GM23338 (cell line): ENCODE measurements at regions not wholly inside any gene's neighbourhood (a gene's known extent, or its start where the extent isn't known, plus 50 kb on each side); places are given as distances from the start of the nearest gene placed in this dataset.

Source experiments
- ATAC-seq: fragments of 200-7000 bp; cut with Tn5 transposase; 3 replicates; pipeline ENCODE4 v1.9.1; 2020
- DNase-seq: peaks from one replicate; pipeline ENCODE4 v3.0.0-alpha.2; 2015; ENCODE audit warnings: low spot score
- H2AFZ ChIP-seq: fragments of 200-600 bp; sonication (generic); 2 replicates; pipeline ENCODE4 v1.8.0; 2016; ENCODE audit warnings: antibody characterized with exemption, mild to moderate bottlenecking, moderate library complexity
- H3F3A ChIP-seq: fragments of 200-600 bp; sonication (generic); replicated peaks from 2 replicates; pipeline ENCODE4 v1.8.0; 2017; ENCODE audit warnings: antibody characterized with exemption, mixed run types, low read depth
- H3K27ac ChIP-seq: fragments of 200-600 bp; sonication (generic); 2 replicates; pipeline ENCODE4 v1.6.1; 2016; ENCODE audit warnings: low read depth
- H3K27me3 ChIP-seq: fragments of 200-600 bp; sonication (generic); 2 replicates; pipeline ENCODE4 v1.8.0; 2016; ENCODE audit warnings: mild to moderate bottlenecking, mixed run types, moderate library complexity; ENCODE audit not compliant: insufficient read depth
- H3K36me3 ChIP-seq: fragments of 200-600 bp; sonication (generic); 2 replicates; pipeline ENCODE4 v1.8.0; 2016; ENCODE audit warnings: mild to moderate bottlenecking; ENCODE audit not compliant: insufficient read depth
- H3K4me1 ChIP-seq: fragments of 200-600 bp; sonication (generic); 2 replicates; pipeline ENCODE4 v1.8.0; 2016; ENCODE audit warnings: mild to moderate bottlenecking, moderate library complexity; ENCODE audit not compliant: insufficient read depth
- H3K4me2 ChIP-seq: fragments of 200-600 bp; sonication (generic); 2 replicates; pipeline ENCODE4 v1.7.1; 2017; ENCODE audit warnings: mixed run types
- H3K4me3 ChIP-seq: fragments of 200-600 bp; sonication (generic); 2 replicates; pipeline ENCODE4 v1.6.1; 2016; ENCODE audit warnings: mixed run types
- H3K79me2 ChIP-seq: fragments of 200-600 bp; sonication (generic); replicated peaks from 2 replicates; pipeline ENCODE4 v1.8.0; 2017; ENCODE audit warnings: mild to moderate bottlenecking; ENCODE audit not compliant: insufficient read depth
- H3K9me2 ChIP-seq: fragments of 200-600 bp; sonication (generic); 2 replicates; pipeline ENCODE4 v1.8.0; 2017; ENCODE audit not compliant: insufficient read depth
- H4K20me1 ChIP-seq: fragments of 200-600 bp; sonication (generic); replicated peaks from 2 replicates; pipeline ENCODE4 v1.8.0; 2017; ENCODE audit warnings: mild to moderate bottlenecking; ENCODE audit not compliant: insufficient read depth
- H3K27ac Mint-ChIP-seq: 2 replicates; pipeline ENCODE4 v1.8.0; 2020; ENCODE audit warnings: inconsistent platforms, mild to moderate bottlenecking, moderate library complexity, mixed read lengths
- H3K27me3 Mint-ChIP-seq: 3 replicates; pipeline ENCODE4 v1.8.0; 2022; ENCODE audit warnings: low read depth, mild to moderate bottlenecking, moderate library complexity, mixed read lengths, inconsistent platforms; ENCODE audit not compliant: insufficient read depth, poor library complexity
- H3K36me3 Mint-ChIP-seq: 3 replicates; pipeline ENCODE4 v1.8.0; 2021; ENCODE audit warnings: low read depth, mild to moderate bottlenecking, inconsistent platforms, moderate library complexity, mixed read lengths
- H3K4me1 Mint-ChIP-seq: 3 replicates; pipeline ENCODE4 v1.8.0; 2020; ENCODE audit warnings: mild to moderate bottlenecking, inconsistent platforms, mixed read lengths
- H3K4me3 Mint-ChIP-seq: 3 replicates; pipeline ENCODE4 v1.8.0; 2021; ENCODE audit warnings: moderate library complexity, mild to moderate bottlenecking, inconsistent platforms, mixed read lengths
- H3K9me3 Mint-ChIP-seq: 3 replicates; pipeline ENCODE4 v1.8.0; 2020; ENCODE audit warnings: moderate library complexity, mild to moderate bottlenecking, inconsistent platforms, mixed read lengths
- CREB1 ChIP-seq: fragments of 250-450 bp; sonication (Bioruptor Pico); IDR thresholded peaks from 2 replicates; pipeline ENCODE4 v1.5.0; 2020; ENCODE audit warnings: low read depth, mild to moderate bottlenecking, moderate library complexity
- EZH2 ChIP-seq: fragments of 200-600 bp; sonication (generic); IDR thresholded peaks from one replicate; pipeline ENCODE4 v1.8.0; 2017; ENCODE audit warnings: antibody characterized with exemption, mild to moderate bottlenecking, low read depth; ENCODE audit not compliant: unreplicated experiment
- EZH2phosphoT487 ChIP-seq: fragments of 200-600 bp; sonication (generic); IDR thresholded peaks from one replicate; pipeline ENCODE4 v1.8.1; 2018; ENCODE audit warnings: antibody characterized with exemption; ENCODE audit not compliant: unreplicated experiment
- JUNB ChIP-seq: IDR thresholded peaks from one replicate; pipeline ENCODE4 v1.6.1; 2016; ENCODE audit warnings: antibody characterized with exemption; ENCODE audit not compliant: unreplicated experiment
- POLR2AphosphoS5 ChIP-seq: IDR thresholded peaks from 2 replicates; pipeline ENCODE4 v1.6.1; 2016; ENCODE audit warnings: antibody characterized with exemption, low read depth
- STAT1 ChIP-seq: IDR thresholded peaks from one replicate; pipeline ENCODE4 v1.6.1; 2016; ENCODE audit warnings: antibody characterized with exemption; ENCODE audit not compliant: unreplicated experiment
- ZNF331 ChIP-seq: fragments of 250-450 bp; sonication (Bioruptor Pico); IDR thresholded peaks from 2 replicates; pipeline ENCODE4 v1.5.0; 2020; ENCODE audit warnings: low read depth, mild to moderate bottlenecking, moderate library complexity
- TF ChIP-seq, protein P1 (sequence below): fragments of 250-450 bp; sonication (Bioruptor Pico); IDR thresholded peaks from 2 replicates; pipeline ENCODE4 v1.5.0; 2020; ENCODE audit warnings: mild to moderate bottlenecking, moderate library complexity
- TF ChIP-seq, protein P2 (sequence below): IDR thresholded peaks from 2 replicates; pipeline ENCODE4 v1.6.1; 2016; ENCODE audit warnings: antibody characterized with exemption

DNA sequence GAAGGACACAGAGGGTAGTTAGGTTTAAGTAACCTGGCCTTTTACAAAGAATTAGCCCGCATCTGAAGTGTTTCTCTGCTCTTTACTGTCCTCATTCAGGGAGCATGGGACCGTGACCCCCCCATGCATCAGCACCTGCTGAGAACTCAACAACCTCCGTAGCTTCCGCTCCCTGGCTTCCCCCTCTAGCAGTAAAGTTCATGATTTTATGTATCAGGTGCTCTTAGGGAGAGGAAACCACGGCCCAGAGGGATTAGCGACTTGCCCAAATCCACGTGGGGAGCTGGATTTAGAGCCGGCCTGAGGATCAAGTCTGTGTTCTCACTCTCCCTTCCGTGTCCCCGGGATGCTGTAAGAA, 284.6 kb upstream of the GATB start:
- ATAC-seq, result no peak; the same call in 2 of the 3 replicates
- peaks cover 9% of the 10 kb centered on the region; the same call in 2 of the 3 replicates for H3K4me1 Mint-ChIP-seq

DNA sequence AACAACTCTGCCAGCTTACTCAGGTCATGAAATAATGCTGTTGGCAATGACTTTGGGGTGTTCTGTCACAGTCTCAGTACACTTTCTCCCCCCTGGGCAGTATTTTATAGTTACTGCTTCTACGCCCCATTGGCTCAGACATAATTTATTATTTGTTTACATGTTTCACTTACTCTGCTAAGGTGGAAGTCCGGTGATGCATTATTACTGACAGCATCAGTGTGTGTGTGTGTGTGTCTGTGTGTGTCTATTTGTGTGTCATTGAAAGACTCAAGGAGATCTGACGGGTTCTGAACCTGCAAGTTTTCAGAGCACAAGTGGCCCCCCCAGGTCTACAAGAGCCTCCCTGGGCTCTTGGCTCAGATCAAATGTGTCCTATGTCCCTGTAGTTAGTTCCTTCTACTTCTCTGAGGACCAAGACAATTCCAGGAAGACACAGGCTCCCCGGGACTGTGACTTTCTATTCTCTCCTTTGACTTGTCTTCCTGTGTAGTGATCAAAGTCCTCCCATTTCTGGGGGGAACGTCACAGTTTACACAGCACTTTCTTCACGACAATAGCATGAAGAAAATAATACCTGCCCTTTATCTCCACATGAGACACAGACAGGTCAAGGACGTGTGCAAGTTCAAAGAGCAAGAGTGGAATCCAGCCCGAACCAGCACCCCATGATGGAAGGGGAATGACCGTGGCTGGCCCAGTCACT, 283.7 kb upstream of the GATB start:
- no peaks in the 10 kb centered on the region for H3K27me3 ChIP-seq
- H3K4me3 Mint-ChIP-seq, result no peak overlapping the region
- no peaks in the 10 kb centered on the region for H3K36me3 ChIP-seq
- H3K4me2 ChIP-seq, result no peak overlapping the region; the same call in 1 of the 2 replicates
- no peaks in the 10 kb centered on the region for H3K27me3 Mint-ChIP-seq
- H3K36me3 Mint-ChIP-seq, result peaks cover 8% of the 10 kb centered on the region; the same call in 2 of the 3 replicates
- no peak for ATAC-seq
- H3K27ac ChIP-seq, result no peak overlapping the region
- H3K4me1 Mint-ChIP-seq, result peaks cover 9% of the 10 kb centered on the region; the same call in 2 of the 3 replicates
- no peak overlapping the region for H3K27ac Mint-ChIP-seq
- H3K4me3 ChIP-seq, result no peak overlapping the region
- no peaks in the 10 kb centered on the region for H3K9me2 ChIP-seq
- H3K9me3 Mint-ChIP-seq, result peaks cover 11% of the 10 kb centered on the region
- H3F3A ChIP-seq, result no peaks in the 10 kb centered on the region
- no peaks in the 10 kb centered on the region for H3K79me2 ChIP-seq
- no peak for TF ChIP-seq JUNB
- H3K4me1 ChIP-seq, result peaks cover 21% of the 10 kb centered on the region
- DNase-seq, result no peak
- H4K20me1 ChIP-seq, result no peaks in the 10 kb centered on the region
- H2AFZ ChIP-seq, result peak overlapping the region; percentile 58; the same call in 1 of the 2 replicates

More for the DNA sequence above, 284.6 kb upstream of the GATB start:
- Mint-ChIP-seq H3K36me3 (peaks cover 8% of the 10 kb centered on the region; the same call in 2 of the 3 replicates), H3K9me3 (peaks cover 11% of the 10 kb centered on the region), H3K27me3 (no peaks in the 10 kb centered on the region), H3K4me3 (peak overlapping the region; percentile 71), H3K27ac (no peak overlapping the region)
- no peaks in the 10 kb centered on the region for H3F3A ChIP-seq
- H4K20me1 ChIP-seq, result no peaks in the 10 kb centered on the region
- no peak overlapping the region for H3K27ac ChIP-seq
- H2AFZ ChIP-seq, result peak overlapping the region; percentile 94
- TF ChIP-seq EZH2 (no peak), POLR2AphosphoS5 (no peak)
- H3K4me1 ChIP-seq, result peaks cover 21% of the 10 kb centered on the region
- no peaks in the 10 kb centered on the region for H3K36me3 ChIP-seq
- no peaks in the 10 kb centered on the region for H3K9me2 ChIP-seq
- H3K79me2 ChIP-seq, result no peaks in the 10 kb centered on the region
- H3K4me2 ChIP-seq, result peak overlapping the region; percentile 64
- DNase-seq, result no peak
- peak overlapping the region; percentile 47 for H3K4me3 ChIP-seq
- no peaks in the 10 kb centered on the region for H3K27me3 ChIP-seq

DNA sequence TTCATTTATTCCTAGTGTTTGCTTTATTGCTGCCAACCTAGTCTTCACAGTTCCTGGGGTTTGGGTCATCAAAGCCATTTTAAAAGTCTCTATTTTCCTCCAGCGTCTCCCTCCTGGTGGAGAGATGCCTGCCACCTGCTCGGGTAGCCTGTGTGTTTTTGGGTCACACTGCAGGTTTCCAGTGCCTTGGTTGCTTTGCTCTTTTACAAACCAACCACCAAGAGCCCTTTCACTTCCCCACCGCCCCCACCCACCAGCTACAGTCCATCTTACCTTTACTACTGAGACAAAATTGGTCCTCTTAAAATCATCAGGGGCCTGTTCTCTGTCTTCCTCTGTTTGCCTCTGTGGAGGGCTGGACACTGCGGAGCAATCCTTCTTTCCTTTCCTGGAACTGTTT, 280.5 kb upstream of the GATB start:
- Histone ChIP-seq H3K9me2 (no peaks in the 10 kb centered on the region), H3K27ac (no peak overlapping the region), H3K4me1 (peaks cover 10% of the 10 kb centered on the region), H3K27me3 (no peaks in the 10 kb centered on the region), H4K20me1 (no peaks in the 10 kb centered on the region), H3F3A (no peaks in the 10 kb centered on the region), H3K4me3 (no peak overlapping the region), H2AFZ (peak overlapping the region; percentile 91; the same call in 1 of the 2 replicates), H3K79me2 (no peaks in the 10 kb centered on the region), H3K36me3 (no peaks in the 10 kb centered on the region), H3K4me2 (no peak overlapping the region)
- H3K4me3 Mint-ChIP-seq, result no peak overlapping the region
- H3K27ac Mint-ChIP-seq, result no peak overlapping the region
- H3K27me3 Mint-ChIP-seq, result peaks cover under 1% of the 10 kb centered on the region
- peaks cover 3% of the 10 kb centered on the region; the same call in 2 of the 3 replicates for H3K4me1 Mint-ChIP-seq
- DNase-seq (no peak), ATAC-seq (no peak)
- peaks cover 11% of the 10 kb centered on the region for H3K9me3 Mint-ChIP-seq
- peaks cover 8% of the 10 kb centered on the region; the same call in 2 of the 3 replicates for H3K36me3 Mint-ChIP-seq
- TF ChIP-seq, protein P1, sequence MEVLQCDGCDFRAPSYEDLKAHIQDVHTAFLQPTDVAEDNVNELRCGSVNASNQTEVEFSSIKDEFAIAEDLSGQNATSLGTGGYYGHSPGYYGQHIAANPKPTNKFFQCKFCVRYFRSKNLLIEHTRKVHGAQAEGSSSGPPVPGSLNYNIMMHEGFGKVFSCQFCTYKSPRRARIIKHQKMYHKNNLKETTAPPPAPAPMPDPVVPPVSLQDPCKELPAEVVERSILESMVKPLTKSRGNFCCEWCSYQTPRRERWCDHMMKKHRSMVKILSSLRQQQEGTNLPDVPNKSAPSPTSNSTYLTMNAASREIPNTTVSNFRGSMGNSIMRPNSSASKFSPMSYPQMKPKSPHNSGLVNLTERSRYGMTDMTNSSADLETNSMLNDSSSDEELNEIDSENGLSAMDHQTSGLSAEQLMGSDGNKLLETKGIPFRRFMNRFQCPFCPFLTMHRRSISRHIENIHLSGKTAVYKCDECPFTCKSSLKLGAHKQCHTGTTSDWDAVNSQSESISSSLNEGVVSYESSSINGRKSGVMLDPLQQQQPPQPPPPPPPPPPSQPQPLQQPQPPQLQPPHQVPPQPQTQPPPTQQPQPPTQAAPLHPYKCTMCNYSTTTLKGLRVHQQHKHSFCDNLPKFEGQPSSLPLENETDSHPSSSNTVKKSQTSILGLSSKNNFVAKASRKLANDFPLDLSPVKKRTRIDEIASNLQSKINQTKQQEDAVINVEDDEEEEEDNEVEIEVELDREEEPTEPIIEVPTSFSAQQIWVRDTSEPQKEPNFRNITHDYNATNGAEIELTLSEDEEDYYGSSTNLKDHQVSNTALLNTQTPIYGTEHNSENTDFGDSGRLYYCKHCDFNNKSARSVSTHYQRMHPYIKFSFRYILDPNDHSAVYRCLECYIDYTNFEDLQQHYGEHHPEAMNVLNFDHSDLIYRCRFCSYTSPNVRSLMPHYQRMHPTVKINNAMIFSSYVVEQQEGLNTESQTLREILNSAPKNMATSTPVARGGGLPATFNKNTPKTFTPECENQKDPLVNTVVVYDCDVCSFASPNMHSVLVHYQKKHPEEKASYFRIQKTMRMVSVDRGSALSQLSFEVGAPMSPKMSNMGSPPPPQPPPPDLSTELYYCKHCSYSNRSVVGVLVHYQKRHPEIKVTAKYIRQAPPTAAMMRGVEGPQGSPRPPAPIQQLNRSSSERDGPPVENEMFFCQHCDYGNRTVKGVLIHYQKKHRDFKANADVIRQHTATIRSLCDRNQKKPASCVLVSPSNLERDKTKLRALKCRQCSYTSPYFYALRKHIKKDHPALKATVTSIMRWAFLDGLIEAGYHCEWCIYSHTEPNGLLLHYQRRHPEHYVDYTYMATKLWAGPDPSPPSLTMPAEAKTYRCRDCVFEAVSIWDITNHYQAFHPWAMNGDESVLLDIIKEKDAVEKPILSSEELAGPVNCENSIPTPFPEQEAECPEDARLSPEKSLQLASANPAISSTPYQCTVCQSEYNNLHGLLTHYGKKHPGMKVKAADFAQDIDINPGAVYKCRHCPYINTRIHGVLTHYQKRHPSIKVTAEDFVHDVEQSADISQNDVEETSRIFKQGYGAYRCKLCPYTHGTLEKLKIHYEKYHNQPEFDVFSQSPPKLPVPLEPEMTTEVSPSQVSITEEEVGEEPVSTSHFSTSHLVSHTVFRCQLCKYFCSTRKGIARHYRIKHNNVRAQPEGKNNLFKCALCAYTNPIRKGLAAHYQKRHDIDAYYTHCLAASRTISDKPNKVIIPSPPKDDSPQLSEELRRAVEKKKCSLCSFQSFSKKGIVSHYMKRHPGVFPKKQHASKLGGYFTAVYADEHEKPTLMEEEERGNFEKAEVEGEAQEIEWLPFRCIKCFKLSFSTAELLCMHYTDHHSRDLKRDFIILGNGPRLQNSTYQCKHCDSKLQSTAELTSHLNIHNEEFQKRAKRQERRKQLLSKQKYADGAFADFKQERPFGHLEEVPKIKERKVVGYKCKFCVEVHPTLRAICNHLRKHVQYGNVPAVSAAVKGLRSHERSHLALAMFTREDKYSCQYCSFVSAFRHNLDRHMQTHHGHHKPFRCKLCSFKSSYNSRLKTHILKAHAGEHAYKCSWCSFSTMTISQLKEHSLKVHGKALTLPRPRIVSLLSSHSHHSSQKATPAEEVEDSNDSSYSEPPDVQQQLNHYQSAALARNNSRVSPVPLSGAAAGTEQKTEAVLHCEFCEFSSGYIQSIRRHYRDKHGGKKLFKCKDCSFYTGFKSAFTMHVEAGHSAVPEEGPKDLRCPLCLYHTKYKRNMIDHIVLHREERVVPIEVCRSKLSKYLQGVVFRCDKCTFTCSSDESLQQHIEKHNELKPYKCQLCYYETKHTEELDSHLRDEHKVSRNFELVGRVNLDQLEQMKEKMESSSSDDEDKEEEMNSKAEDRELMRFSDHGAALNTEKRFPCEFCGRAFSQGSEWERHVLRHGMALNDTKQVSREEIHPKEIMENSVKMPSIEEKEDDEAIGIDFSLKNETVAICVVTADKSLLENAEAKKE (CRISPR knock-in tag), result no peak
- TF ChIP-seq STAT1, result no peak
- TF ChIP-seq EZH2phosphoT487, result no peak
- TF ChIP-seq POLR2AphosphoS5, result no peak
- TF ChIP-seq EZH2, result no peak
- TF ChIP-seq CREB1, result no peak
- TF ChIP-seq ZNF331 (CRISPR knock-in tag), result no peak
- TF ChIP-seq JUNB, result no peak
- TF ChIP-seq, protein P2, sequence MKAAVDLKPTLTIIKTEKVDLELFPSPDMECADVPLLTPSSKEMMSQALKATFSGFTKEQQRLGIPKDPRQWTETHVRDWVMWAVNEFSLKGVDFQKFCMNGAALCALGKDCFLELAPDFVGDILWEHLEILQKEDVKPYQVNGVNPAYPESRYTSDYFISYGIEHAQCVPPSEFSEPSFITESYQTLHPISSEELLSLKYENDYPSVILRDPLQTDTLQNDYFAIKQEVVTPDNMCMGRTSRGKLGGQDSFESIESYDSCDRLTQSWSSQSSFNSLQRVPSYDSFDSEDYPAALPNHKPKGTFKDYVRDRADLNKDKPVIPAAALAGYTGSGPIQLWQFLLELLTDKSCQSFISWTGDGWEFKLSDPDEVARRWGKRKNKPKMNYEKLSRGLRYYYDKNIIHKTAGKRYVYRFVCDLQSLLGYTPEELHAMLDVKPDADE, result no peak
